ENCODE measurements at regions not wholly inside any gene's neighbourhood (a gene's known extent, or its start where the extent isn't known, plus 50 kb on each side); places are given as distances from the start of the nearest gene placed in this dataset.

DNA sequence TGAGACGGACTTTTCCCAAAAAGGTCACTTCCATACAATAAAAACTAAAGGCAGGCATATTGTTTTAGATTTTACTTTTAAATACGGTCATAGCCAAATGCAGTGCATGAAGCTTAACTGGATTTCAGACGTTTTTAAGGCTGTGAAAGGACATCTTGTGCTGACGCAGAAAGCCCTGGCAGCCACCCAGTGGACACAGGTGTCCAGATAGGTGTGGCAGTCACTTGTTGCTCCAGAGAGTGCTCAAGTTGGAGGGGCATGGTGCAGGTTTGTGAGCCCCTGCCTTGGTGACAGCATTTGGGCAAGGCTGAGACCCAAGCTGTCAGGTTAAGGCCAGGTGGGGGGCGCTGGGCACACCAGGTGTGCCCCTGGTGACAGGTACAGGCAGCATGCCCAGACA is 135.8 kb upstream of the TBL1X start:
- Histone ChIP-seq H3K36me3 (ENCODE audit: control insufficient read depth, insufficient read depth, low read length) (no peaks in the 10 kb centered on the region), H3K27me3 (ENCODE audit: control insufficient read depth, insufficient read depth, low read length) (no peaks in the 10 kb centered on the region), H3K4me3 (ENCODE audit: low read depth, low read length) (no peak overlapping the region)
- TF ChIP-seq, protein P1, sequence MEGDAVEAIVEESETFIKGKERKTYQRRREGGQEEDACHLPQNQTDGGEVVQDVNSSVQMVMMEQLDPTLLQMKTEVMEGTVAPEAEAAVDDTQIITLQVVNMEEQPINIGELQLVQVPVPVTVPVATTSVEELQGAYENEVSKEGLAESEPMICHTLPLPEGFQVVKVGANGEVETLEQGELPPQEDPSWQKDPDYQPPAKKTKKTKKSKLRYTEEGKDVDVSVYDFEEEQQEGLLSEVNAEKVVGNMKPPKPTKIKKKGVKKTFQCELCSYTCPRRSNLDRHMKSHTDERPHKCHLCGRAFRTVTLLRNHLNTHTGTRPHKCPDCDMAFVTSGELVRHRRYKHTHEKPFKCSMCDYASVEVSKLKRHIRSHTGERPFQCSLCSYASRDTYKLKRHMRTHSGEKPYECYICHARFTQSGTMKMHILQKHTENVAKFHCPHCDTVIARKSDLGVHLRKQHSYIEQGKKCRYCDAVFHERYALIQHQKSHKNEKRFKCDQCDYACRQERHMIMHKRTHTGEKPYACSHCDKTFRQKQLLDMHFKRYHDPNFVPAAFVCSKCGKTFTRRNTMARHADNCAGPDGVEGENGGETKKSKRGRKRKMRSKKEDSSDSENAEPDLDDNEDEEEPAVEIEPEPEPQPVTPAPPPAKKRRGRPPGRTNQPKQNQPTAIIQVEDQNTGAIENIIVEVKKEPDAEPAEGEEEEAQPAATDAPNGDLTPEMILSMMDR (IDR thresholded peaks at IDR 0.05; ENCODE audit: insufficient read depth, low read length, poor library complexity, severe bottlenecking) = no peak
- DNase-seq (ENCODE audit: low read depth) = no peak

DNA sequence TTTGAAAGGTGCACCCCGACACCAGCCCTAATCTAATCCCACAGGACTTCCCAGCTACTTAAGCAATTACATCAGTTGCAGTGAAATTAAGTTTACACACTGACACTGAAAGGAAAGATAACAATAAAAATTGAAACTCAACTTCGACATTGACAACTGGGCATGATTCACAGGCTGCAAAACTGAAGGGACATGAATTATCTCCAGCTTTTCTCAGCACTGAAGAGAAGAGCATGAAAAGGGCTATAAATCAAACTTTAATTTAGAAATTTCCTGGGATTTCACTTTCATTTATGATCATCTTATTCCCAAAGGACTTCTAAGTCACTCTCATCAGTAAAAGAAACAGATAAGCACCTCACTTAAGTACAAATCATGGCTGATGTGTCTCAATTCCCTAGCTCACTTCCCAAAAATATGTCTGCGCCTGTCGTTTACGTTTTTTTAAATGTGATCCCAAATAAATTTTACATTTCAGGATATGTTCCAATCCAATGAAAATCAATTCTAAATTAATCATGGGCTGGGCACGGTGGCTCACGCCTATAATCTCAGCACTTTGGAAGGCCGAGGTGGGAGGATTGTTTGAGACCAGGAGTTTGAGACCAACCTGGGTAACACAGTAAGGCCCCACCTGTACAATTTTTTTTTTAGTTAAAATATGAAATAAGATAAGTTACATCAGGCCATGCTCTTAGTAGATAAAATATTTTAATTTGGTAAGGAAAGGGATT is 134.4 kb upstream of the TBL1X start:
- TF ChIP-seq, protein P1 (IDR thresholded peaks at IDR 0.05; ENCODE audit: insufficient read depth, low read length, poor library complexity, severe bottlenecking) = no peak
- H3K27me3 ChIP-seq (ENCODE audit: control insufficient read depth, insufficient read depth, low read length) = no peaks in the 10 kb centered on the region
- H3K4me3 ChIP-seq (ENCODE audit: low read depth, low read length) = no peak overlapping the region
- no peaks in the 10 kb centered on the region for H3K36me3 ChIP-seq (ENCODE audit: control insufficient read depth, insufficient read depth, low read length)
- no peak for DNase-seq (ENCODE audit: low read depth)

DNA sequence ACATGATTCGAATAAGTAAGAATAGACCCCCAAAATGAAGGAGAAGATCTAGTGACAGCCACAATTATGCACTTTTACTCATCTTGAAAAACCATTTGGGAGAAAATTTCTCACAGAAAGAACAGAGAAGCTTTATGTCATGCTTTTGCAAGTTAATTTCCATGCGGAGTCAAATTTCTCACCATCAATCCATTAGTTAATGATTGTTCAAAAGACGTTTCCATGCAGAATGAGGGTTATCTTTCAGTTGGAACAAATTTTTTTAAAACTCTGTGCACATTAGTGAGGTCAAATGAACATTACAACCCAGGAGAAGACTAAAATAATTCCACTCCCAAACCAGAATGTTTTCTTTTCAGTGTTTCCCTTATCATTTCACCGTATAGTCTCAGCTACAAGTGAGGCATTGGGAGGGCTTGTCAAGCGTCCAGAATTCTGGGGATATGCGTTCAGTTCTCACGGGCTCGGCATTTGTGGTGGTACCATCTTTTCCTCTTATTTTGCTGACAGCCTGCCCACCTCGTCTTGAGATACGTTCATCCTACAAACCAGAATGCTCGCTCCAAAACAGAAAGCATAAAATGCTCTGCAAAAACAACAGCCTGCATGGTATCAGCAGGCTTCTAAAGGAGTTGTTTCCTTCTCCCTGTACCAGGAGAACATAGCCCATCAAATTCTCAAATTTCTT is 130.8 kb upstream of the TBL1X start:
- H3K27me3 ChIP-seq (ENCODE audit: control insufficient read depth, insufficient read depth, low read length) = no peaks in the 10 kb centered on the region
- TF ChIP-seq, protein P1 (IDR thresholded peaks at IDR 0.05; ENCODE audit: insufficient read depth, low read length, poor library complexity, severe bottlenecking) = no peak
- H3K36me3 ChIP-seq (ENCODE audit: control insufficient read depth, insufficient read depth, low read length) = no peaks in the 10 kb centered on the region
- H3K4me3 ChIP-seq (ENCODE audit: low read depth, low read length) = no peak overlapping the region
- DNase-seq (ENCODE audit: low read depth) = no peak

DNA sequence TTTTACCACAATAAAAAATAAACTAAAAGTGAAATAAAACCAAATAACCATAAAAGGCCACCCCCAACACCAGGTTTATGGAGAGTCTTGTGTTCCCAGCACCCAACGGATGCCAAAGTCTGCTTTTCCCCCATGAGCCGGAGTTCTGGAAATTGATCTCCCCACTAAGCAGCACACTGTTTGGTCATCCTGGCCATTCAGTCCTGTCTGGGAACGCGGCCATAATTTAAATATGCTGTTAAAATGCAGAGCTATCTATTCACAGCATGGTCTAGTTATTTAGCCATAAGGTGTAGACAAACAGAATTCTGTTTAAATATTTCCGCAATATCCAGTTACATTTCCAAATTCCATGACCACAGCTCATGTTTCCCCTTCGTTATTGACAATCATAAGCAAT is 129.6 kb upstream of the TBL1X start:
- Histone ChIP-seq H3K36me3 (ENCODE audit: control insufficient read depth, insufficient read depth, low read length) (no peaks in the 10 kb centered on the region), H3K27me3 (ENCODE audit: control insufficient read depth, insufficient read depth, low read length) (no peaks in the 10 kb centered on the region), H3K4me3 (ENCODE audit: low read depth, low read length) (no peak overlapping the region)
- TF ChIP-seq, protein P1 (IDR thresholded peaks at IDR 0.05; ENCODE audit: insufficient read depth, low read length, poor library complexity, severe bottlenecking) = no peak
- no peak for DNase-seq (ENCODE audit: low read depth)

DNA sequence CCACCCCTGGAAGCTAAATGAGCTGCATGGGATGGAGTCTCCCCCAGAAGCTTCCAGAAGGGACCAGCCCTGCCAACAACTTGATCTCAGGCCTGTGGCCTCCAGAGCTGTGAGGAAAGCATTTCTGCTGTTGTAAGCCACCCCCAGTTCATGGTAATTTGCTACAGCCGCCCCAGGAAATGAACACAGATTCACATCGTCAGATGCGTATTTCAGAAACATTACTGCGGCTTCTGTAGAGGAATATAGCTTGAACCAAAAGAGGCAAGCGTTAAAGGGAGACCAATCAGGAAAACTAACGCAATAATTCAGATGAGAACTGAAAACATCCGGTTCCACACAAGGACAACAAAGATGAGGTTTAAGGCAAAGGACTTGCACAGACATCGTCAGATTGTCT is 128.4 kb upstream of the TBL1X start:
- DNase-seq (ENCODE audit: low read depth) = no peak
- no peak overlapping the region for H3K4me3 ChIP-seq (ENCODE audit: low read depth, low read length)

More for the DNA sequence above, 128.4 kb upstream of the TBL1X start:
- TF ChIP-seq, protein P1 (IDR thresholded peaks at IDR 0.05; ENCODE audit: insufficient read depth, low read length, poor library complexity, severe bottlenecking) = no peak
- Histone ChIP-seq H3K27me3 (ENCODE audit: control insufficient read depth, insufficient read depth, low read length) (no peaks in the 10 kb centered on the region), H3K36me3 (ENCODE audit: control insufficient read depth, insufficient read depth, low read length) (no peaks in the 10 kb centered on the region)
